HK-2 (cell line): ENCODE measurements at regions not wholly inside any gene's neighbourhood (a gene's known extent, or its start where the extent isn't known, plus 50 kb on each side); places are given as distances from the start of the nearest gene placed in this dataset.

ENCODE experiments used
- DNase-seq: peaks from one replicate; pipeline ENCODE4 v3.0.0-alpha.2; 2018; ENCODE audit not compliant: unreplicated experiment

DNA sequence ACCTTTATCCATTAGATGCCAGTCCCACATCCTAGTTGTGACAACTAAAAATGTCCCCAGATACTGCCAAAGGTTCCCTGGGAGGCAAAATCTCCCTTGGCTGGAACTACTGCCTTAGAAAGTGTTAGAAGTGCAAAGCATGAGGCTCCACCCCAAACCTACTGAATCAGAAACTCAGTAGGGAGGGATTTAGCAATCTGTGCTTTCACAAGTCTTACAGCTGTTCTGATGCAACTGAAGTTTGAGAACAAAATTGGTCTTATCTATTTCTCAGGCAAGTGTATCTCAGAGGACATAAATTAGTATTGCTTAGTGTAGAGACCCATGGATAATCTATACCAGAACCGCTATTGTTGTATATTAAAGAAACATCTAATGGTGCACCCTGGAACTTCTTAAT, 70.2 kb downstream of the CLDN1 start:
- no peak for DNase-seq

DNA sequence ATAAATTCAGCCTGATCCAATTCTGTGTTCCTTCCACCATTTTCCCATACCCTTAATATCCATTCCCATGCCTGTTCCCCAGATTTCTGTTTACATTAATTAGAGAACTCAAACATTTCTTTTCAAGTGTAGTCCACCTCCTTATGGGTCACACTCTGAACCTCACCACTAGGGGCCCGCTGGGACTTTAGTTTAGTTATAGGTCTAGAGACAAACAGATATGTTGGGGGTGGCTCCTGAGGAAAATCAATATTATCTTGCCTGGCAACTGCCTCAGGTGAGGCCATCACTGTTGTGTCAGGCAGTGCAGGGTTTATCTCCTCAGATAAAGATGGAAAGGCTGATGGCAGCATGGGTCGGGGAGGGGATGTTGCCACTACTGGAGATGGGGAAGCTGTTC, 72.8 kb downstream of the CLDN1 start:
- no peak for DNase-seq

DNA sequence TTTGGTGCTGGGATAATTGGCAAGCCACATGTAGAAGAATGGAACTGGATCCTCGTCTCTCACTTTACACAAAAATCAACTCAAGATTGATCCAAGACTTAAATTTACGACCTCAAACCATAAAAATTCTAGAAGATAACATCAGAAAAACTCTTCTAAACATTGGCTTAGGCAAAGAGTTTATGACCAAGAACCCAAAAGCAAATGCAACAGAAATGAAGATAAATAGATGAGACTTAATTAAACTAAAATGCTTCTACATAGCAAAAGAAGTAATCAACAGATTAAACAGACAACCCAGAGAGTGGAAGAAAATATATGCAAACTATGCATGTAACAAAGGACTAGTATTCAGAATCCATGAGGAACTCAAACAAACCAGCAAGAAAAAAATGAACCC, 80.1 kb downstream of the CLDN1 start:
- DNase-seq, result no peak

DNA sequence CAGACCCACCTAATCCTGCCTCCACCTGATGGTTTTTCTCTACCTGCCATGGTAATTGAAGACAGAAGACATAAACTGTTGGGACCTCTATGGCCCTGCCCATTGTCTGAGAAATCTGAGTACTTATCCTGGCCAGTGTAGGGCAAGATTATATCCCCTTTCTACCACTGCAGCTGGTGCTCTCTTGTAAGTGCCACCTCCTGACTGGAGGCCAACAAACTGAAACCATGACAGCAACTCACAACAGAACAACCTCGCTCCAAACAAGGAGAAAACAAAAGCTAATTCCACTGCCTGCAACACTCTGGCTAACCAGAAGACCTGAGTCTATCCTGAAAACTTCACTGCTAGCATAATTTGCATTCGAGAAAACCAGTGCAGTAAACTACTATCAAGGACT, 82.9 kb downstream of the CLDN1 start:
- no peak for DNase-seq

DNA sequence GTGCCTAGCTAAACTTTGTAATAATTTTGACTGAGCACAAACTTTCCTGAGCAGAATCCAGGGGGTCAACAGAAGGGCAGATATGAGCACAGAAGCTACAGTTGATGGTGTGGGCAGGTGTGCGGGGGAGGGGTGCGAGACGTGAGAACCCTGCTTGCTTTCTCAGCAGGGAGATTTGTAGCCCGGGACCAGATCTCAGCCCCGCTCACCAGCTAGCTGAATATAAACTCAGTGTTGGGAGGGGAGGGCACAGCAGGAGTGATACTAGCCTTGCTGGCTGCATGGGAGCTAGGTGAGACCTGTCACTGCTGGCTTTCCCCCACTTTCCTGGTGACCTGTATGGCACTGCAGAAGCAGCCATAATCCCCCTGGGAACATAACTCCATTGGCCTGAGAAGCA, 83.4 kb downstream of the CLDN1 start:
- DNase-seq, result no peak

DNA sequence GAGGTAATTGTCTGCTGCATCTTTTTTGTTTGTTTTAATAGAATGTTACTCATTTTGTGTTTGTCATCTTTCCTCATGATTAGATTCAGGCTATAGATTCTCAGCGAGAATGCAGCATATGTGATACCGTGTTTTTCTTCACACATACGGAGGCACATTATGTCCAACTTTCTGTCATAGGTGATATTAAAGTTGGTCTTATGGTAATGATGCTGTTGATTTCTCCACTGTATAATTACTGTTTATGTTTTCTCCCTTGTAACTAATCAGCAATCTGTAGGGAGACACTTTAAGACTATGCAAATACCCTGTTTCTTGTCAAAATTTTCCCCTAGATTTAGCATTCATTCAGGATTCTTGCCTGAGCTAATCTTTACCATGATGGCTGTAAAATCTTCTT, 87.6 kb downstream of the CLDN1 start:
- DNase-seq, result no peak

DNA sequence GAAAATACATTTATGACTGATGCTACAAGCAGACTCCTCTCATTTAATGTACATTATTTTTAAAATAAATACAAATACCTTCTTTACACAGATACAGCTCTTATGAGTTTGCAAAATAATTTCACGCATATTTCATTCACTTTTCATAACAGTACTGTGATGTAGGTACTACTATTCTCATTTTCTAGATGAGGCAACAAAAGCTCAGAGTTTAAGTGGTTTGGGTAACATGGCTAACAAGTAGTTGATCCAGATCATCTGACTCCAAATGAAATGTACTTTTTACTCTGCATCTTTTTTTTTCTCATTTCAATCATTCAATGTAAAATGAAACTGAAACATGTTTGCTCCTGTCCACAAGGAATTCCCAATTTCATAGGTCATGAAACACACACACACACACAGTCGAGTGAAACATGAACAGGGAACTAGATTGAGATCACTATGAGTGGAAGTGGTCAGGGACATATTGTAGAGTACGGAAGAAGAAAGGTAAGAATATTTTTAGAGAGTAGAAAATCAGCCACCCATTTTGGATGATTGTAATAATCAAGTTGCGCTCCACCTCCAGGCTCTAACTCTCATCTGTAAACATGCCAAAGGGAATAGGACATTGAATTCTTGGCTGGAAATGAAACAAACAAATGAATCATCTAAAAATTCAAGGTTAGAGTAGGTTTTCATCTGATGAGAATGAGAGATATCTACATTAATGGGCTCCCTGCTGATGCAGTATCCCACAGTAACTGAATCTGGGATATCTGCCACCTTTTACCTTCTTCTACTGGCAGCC, 92.4 kb downstream of the CLDN1 start:
- DNase-seq, result no peak

DNA sequence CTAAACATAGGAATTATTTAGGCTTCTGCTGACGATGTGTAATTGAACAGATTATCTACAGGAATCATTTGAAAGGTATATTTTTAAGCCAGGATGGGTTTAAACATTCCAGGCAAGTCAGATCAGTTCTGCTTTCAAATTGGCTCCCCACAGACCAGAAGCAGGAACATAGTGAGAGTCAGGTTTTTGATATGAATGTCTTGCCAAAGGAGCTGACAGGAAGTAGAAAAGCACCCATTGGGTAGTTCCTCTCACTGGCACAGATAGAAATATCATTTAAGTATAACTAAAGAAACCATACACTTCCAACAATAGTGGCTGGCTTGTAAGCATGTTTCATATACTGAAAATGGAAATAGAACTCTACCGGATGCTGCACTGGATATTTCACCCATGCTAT, 95.2 kb downstream of the CLDN1 start:
- no peak for DNase-seq

DNA sequence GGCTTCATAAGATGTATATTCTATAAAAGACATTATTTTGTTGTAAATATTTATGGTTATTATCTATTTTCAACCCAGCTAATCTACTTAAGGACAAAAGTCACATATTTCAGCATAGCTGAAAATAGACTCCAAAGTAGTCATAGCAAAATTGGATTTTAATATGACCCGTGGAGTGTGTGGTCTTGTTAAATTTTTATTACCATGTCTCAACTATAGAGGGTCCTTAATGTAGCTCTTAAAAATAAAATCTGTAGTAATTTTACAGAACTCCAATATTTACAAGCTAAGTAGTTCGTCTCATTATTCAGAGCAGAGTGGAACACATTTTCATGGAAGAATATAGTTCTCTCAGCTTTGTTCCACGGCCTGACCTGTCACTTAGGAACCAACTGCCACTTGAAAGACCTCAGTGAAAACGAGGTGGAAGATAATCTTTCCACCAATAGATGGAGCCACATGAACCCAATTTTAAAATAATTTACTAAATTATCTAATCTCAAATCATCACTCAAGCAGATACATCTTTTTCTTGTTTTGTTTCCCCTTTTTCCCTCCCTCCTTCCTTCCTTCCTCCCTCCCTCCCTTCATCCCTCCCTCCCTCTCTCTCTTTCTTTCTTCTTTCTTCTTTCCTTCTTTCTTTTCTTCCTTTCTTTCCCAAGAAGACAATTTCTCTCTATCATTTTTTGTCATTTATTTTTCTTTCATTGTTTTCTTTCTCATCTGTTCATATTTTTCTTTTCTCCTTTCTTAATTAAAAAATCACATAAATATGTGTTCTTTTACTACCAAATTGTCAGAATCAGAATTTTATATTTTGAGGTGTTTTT, 97.2 kb downstream of the CLDN1 start:
- DNase-seq, result no peak

DNA sequence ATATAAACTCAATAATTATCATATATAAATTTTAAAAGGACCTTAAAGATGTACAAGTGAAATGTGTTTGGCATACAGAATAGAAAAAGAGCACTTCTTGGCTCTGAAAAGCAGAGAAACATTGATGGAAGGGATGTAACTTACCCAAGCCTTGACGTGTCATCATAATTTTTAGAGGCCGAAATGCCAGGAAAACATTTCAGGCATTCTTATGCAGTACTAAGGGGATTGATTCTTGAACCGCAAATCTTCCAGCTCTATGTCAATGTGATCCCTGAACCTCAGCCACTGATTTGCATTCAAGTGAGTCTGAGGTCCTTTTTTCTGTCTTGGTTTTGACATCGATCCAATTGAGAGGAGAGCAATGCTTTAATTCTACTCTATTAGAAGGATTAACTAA, 97.8 kb downstream of the CLDN1 start:
- DNase-seq, result no peak

DNA sequence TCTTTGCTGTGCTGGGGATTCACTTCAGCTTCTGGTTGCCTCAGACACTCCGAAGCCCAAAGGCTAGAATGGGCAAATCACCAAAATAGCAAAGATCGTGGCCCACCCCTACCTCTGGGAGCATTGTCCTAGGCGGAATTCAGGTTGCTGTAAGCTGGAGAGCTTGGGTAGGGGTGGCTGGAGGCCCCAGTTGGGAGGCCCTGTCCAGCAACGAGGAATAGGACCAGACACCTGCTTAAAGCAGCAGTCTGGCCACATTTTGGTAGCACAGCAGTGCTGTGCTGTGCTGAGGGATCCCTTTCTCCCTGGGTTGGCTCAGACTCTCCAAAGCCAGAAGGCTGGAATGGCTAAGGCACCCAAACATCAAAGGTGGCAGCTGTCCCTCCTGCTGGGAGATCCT, 99.3 kb downstream of the CLDN1 start:
- no peak for DNase-seq

DNA sequence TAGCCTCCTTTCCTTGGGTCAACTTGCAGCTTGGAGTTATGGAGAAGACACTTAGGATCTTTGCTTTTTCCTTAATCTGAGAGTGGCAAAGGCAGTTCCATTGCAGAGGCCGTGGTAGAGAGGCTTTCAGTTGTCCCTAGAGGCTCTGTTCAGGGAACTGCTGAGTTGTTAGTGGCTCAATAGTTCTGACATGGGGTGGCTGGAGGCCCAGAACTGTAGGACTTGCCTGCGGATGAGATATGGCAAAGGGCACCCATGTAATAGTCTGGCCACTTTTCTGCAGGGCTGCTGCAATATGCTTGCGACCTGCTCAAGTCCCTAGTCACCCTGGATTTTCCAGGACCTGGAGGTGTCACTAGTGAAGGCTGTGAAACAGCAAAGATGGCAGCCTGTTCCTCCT, 99.9 kb downstream of the CLDN1 start:
- no peak for DNase-seq

DNA sequence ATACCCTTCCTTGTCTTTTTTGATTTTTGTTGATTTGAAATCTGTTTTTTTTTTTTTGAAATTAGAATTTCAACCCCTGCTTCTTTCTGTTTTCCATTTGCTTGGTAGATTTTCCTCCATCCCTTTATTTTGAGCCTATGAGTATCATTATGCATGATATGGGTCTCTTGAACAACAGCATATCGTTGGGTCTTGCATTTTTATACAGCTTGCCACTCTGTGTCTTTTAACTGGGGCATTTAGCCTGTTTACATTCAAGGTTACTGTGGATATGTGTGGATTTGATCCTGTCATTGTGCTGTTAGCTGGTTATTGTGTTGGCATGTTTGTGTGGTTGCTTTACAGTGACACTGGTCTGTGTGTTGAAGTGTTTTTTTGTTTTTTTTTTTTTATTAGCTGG, 99.7 kb upstream of the P3H2 start:
- no peak for DNase-seq

DNA sequence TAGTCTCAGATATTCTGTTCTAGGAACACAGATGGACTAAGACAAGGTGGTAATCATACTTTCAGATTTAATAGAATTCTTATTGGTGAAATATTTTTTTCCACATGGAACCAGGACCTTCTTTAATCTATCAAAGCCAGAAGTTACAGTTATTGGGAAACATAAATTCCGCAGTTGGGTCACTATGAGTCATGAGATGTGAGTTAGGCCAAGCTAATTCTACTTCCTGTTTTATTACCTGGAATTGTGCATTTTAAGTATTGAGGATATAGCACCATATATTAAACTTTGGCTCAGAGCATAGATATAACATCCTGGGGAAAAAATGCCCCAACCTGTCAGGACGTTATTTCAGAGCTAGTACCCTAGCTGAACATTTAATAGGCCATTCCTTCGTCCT, 96.4 kb upstream of the P3H2 start:
- no peak for DNase-seq

DNA sequence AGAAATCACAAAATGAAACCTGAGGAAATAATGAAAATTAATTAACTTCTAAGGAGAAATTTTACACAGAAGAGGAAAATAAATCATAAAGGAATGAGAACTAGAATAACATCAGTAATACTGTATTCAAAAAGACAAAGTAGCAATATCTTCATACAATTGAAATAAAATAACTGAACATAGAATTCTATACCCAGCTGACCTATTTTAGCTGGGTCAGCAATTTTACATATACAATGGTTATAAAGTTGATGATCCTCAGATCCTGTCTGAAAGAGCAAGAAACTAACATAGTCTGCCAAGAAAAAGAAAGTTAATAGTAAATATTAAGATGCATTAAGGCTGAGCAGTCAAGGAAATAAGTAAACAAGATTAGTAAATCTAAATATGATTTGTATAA, 93.0 kb upstream of the P3H2 start:
- no peak for DNase-seq

DNA sequence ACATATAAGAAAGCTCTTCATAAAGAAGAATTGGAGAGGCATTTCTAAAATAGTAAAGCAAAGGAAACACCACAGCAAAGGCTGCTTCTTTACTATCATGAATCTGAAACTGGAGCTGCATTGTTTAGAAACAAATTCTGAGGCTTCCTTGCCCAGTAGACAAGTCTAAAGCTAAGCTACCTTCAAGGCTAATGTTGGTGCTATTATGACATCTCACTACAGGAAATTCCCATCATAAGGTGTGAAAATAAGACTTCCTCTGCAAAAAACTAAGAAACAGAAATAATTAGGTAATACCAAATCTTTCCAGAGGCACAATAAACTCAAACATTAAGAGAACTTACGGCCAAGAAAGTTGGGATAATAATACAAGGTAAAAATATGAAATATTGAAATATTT, 89.9 kb upstream of the P3H2 start:
- DNase-seq, result no peak

DNA sequence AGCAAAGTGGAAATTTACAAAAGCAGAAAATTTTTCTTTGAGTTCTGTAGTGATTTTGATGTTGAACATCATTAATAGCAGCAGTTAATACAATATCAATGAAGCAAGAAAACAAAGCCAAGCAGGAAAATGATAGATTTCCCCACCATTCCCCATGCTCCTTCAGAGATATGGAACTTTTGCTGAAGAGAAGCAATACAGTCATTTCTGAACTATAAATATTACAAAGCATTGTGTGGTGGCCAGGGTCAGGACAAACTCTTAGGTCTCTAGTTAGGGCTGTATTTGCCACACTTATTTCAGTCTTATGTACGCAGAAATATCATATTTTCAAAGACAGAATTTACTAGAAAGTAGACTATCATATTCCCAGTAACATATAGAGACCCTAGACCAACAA, 88.8 kb upstream of the P3H2 start:
- DNase-seq, result no peak

DNA sequence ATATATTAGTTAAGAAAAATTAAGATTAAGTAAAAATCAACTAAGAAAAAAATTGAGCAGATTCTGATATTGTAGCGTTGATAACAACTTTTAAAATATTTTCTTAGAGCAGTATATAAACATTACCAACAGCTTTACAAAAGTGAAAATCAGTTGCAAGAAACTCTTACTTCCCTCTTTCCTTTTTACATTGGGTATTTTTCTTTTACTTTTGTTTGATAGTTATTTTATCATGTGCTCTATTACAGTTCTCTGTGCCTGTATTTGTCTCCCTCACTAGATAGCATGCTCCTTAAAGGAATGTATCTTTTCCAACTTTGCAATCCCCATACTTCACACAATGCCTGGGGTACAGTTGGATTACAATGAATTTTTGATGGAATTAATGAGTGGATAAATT, 87.5 kb upstream of the P3H2 start:
- DNase-seq, result no peak

DNA sequence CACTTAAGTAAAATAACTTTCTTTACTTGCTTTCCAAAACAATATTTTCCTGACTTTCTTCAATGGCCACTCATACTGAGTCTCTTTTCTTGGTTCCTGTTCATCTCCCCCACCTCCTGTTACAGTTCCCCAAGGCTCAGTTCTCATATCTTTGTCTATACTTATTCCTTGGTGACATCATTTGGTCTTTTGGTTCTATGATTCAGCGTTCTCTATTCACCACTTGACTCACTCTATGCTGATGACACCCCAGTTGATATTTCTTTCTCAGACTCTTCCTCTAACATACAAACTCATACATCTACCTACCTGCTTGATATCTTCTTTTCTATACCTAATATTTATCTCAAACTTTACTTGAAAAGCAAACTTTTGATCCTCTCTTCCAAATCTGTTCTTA, 85.0 kb upstream of the P3H2 start:
- DNase-seq, result no peak

DNA sequence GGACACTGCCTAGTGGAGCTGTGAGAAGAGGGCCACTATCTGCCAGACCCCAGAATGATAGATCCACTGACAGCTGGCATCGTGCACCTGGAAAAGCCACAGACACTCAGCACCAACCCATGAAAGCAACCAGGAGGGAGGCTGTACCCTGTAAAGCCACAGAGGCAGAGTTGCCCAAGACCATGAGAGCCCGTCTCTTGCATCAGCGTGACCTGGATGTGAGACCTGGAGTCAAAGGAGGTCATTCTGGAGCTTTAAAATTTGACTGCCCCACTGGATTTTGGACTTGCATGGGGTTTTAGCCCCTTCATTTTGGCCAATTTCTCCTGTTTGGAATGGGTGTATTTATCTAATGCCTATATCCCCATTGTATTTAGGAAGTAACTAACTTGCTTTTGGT, 83.5 kb upstream of the P3H2 start:
- DNase-seq, result no peak

DNA sequence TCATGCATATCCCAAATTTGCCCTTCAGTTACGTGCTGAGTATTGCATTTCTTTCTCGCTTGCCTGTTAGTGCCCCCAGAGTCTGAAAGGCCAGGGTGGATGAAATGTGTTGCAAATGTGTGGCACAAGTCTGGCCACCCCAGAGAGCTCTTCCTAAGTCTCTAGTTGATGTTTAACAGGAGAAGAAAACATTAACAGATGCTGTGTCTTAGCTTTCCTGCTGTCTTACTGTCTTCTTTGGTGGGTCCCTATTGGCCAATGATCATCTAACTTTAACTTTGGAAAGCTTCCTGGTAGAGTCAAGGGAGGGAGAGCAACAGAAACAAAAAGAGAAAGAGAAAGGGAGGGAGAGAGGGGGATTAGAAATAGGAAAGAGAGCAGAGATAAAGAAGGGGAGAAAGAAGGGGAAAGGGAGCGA, 76.7 kb upstream of the P3H2 start:
- DNase-seq, result peak; percentile 63

DNA sequence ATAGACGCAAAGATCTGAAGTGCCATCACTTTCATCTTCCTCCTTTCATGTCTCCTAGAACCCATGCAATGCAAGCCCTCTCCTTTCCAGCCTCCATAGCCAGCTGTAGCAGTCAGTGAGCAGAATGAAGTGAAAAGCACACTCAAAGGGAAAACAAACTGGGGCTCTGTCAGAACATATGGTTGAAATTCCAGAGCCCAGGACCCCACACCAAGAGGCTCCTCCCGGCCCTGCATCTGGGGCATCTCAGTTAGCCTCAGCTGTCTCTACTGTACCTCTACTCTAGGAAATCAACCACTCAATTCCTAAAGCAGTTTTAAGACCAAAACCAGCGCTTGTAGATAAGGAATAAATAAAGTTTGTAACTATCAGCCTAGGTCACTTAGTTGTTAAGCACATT, 73.8 kb upstream of the P3H2 start:
- no peak for DNase-seq

DNA sequence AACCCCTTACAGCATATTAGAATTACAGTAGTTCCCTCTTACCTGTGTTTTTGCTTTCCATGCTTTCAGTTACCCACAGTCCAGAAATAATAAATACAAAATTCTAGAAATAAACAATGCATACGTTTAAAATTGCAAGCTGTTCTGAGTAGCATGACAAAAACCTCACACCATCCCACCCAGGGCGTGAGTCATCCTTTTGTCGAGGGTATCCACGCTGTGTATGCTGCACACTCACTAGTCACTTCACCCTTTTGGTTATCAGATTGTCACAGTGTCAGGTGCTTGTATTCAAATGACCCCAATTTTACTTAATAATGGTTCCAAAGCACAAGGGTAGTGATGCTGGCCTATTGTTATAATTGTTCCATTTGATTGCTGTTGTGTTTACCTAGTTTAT, 72.5 kb upstream of the P3H2 start:
- DNase-seq, result no peak

DNA sequence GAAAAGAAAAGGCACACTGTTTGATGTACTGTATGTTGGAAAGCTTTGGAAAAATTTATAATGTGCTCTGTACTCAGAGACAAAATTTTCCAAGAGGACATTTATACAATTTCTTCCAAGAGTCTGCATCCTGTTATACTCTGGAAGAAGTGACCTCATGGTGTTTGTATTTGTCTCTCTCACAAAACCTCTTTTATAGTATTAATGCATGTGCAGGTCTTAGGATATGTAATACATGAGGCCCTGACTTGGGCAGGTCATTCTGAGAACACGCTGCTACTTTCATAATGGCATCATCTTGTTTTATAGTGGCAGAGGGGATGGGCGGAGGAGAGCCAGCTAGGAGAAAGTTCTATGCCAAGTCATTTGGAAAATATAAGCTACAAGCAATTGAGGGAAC, 72.0 kb upstream of the P3H2 start:
- no peak for DNase-seq
